Mesendoderm (in vitro differentiated cells): ENCODE measurements at regions not wholly inside any gene's neighbourhood (a gene's known extent, or its start where the extent isn't known, plus 50 kb on each side); places are given as distances from the start of the nearest gene placed in this dataset.

ENCODE experiments used
- DNase-seq: peaks from one replicate; pipeline ENCODE4 v3.0.0; 2013
- H2AK5ac ChIP-seq: 2 replicates; pipeline ENCODE4 v1.6.1; 2013; ENCODE audit warnings: low read length, inconsistent platforms
- H2BK120ac ChIP-seq: 2 replicates; pipeline ENCODE4 v1.6.1; 2013; ENCODE audit warnings: low read depth, mild to moderate bottlenecking, low read length, moderate library complexity, mixed read lengths
- H2BK15ac ChIP-seq: replicated peaks from 2 replicates; pipeline ENCODE4 v1.6.1; 2013; ENCODE audit warnings: low read depth, mild to moderate bottlenecking, moderate library complexity
- H2BK5ac ChIP-seq: 2 replicates; pipeline ENCODE4 v1.6.1; 2013; ENCODE audit warnings: low read length, inconsistent platforms
- H3K18ac ChIP-seq: 2 replicates; pipeline ENCODE4 v1.6.1; 2013; ENCODE audit warnings: mild to moderate bottlenecking, low read length, mixed read lengths
- H3K23ac ChIP-seq: one replicate; pipeline ENCODE4 v1.6.1; 2013; ENCODE audit warnings: low read length
- H3K27ac ChIP-seq: 2 replicates; pipeline ENCODE4 v1.5.1; 2013; ENCODE audit warnings: low read depth, mild to moderate bottlenecking, inconsistent platforms, low read length, moderate library complexity
- H3K27me3 ChIP-seq: 2 replicates; pipeline ENCODE4 v1.6.1; 2013; ENCODE audit warnings: low read length, control low read depth, mild to moderate bottlenecking, inconsistent platforms; ENCODE audit not compliant: insufficient read depth, poor library complexity
- H3K36me3 ChIP-seq: 2 replicates; pipeline ENCODE4 v1.6.1; 2013; ENCODE audit warnings: low read length, inconsistent platforms; ENCODE audit not compliant: control insufficient read depth, insufficient read depth
- H3K4ac ChIP-seq: one replicate; pipeline ENCODE4 v1.6.1; 2013; ENCODE audit warnings: low read depth, mild to moderate bottlenecking, low read length, moderate library complexity
- H3K4me1 ChIP-seq: 2 replicates; pipeline ENCODE4 v1.6.1; 2013; ENCODE audit warnings: low read depth, low read length, inconsistent platforms; ENCODE audit not compliant: control insufficient read depth
- H3K4me2 ChIP-seq: 2 replicates; pipeline ENCODE4 v1.6.1; 2013; ENCODE audit warnings: low read length
- H3K4me3 ChIP-seq: 2 replicates; pipeline ENCODE4 v1.5.1; 2013; ENCODE audit warnings: mild to moderate bottlenecking, low read length
- H3K56ac ChIP-seq: one replicate; pipeline ENCODE4 v1.6.1; 2013; ENCODE audit warnings: low read length
- H3K79me1 ChIP-seq: 2 replicates; pipeline ENCODE4 v1.6.1; 2013; ENCODE audit warnings: low read length, inconsistent platforms
- H3K79me2 ChIP-seq: 2 replicates; pipeline ENCODE4 v1.6.1; 2013; ENCODE audit warnings: mild to moderate bottlenecking, low read length; ENCODE audit not compliant: control insufficient read depth, insufficient read depth
- H3K9ac ChIP-seq: 2 replicates; pipeline ENCODE4 v1.6.1; 2013; ENCODE audit warnings: low read length, inconsistent platforms
- H4K5ac ChIP-seq: one replicate; pipeline ENCODE4 v1.6.1; 2013; ENCODE audit warnings: low read length
- H4K8ac ChIP-seq: one replicate; pipeline ENCODE4 v1.6.1; 2013; ENCODE audit warnings: low read depth, mild to moderate bottlenecking, control low read depth, low read length, moderate library complexity
- WGBS: extraction: QIAGEN DNeasy Blood & Tissue Kit; methylation state at CpG from one replicate; pipeline ENCODE4 v1.1.7; 2013; ENCODE audit warnings: low lambda C conversion rate, missing lambda C conversion rate; ENCODE audit not compliant: insufficient coverage; ENCODE audit errors: extremely low coverage; 5-methylcytosine and 5-hydroxymethylcytosine counted together

DNA sequence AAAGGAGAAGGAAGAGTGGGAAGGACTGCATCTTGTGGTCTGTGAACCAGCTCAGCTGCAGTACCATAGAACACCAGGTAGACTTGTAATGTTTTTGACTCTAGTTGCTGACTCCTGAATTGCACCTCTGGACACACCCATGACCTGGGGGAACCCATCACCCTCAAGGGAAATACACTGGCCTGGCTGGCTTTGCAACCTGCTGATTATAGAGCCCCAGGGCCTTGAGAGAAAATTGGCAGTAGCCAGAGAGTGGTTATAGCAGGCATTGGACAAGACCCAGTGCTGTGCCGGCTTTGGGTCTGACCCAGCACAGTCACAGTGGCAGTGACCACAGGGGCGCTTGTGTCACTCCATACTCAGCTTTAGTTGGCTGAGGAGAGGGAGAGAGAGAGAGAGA lies 902.3 kb downstream of the GRID1 start:
- H3K18ac ChIP-seq: no peak overlapping the region
- H3K27me3 ChIP-seq: no peaks in the 10 kb centered on the region
- H3K4ac ChIP-seq: no peak overlapping the region
- H3K56ac ChIP-seq: no peak overlapping the region
- no peak overlapping the region for H2BK120ac ChIP-seq
- no peak overlapping the region for H3K4me2 ChIP-seq
- H3K9ac ChIP-seq: no peak overlapping the region
- H3K27ac ChIP-seq: no peak overlapping the region
- H2BK15ac ChIP-seq: no peak overlapping the region
- DNase-seq: no peak
- H3K36me3 ChIP-seq: no peaks in the 10 kb centered on the region
- H3K23ac ChIP-seq: no peak overlapping the region
- no peaks in the 10 kb centered on the region for H3K4me1 ChIP-seq
- no peak overlapping the region for H4K5ac ChIP-seq
- H3K79me1 ChIP-seq: no peaks in the 10 kb centered on the region
- H2AK5ac ChIP-seq: no peak overlapping the region
- no peak overlapping the region for H2BK5ac ChIP-seq
- no CpG with 5 or more reads among the region's 2 CpGs for WGBS
- no peak overlapping the region for H3K4me3 ChIP-seq
- no peak overlapping the region for H4K8ac ChIP-seq
- no peaks in the 10 kb centered on the region for H3K79me2 ChIP-seq

DNA sequence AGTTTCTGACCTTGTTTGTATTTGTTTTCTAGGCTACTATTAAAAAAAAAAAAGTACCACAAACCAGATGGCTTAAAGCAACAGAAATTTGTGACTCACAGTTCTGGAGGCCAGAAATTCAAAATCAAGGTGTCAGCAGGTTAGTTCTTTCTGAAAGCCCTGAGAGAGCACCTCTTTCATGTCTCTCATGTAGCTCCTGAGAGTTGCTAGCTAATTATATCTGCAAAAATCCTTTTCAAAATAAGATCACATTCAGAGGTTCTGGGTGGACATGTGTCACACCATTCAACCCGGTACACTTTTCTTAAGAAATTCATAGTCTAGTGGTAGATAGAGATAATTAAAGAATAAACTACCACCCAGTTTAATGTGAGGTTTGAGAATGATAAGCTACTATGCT lies 888.6 kb downstream of the GRID1 start:
- Histone ChIP-seq H2AK5ac (no peak overlapping the region), H2BK5ac (no peak overlapping the region), H3K79me2 (no peaks in the 10 kb centered on the region), H3K27ac (no peak overlapping the region), H3K4me2 (no peak overlapping the region), H4K8ac (no peak overlapping the region), H3K4me1 (no peaks in the 10 kb centered on the region), H2BK120ac (no peak overlapping the region), H3K18ac (no peak overlapping the region), H4K5ac (no peak overlapping the region), H3K4ac (no peak overlapping the region), H3K4me3 (no peak overlapping the region), H3K27me3 (no peaks in the 10 kb centered on the region), H3K23ac (no peak overlapping the region), H3K79me1 (no peaks in the 10 kb centered on the region), H3K9ac (no peak overlapping the region), H3K56ac (no peak overlapping the region), H2BK15ac (no peak overlapping the region), H3K36me3 (no peaks in the 10 kb centered on the region)
- no CpG with 5 or more reads among the region's 1 CpG for WGBS
- no peak for DNase-seq

DNA sequence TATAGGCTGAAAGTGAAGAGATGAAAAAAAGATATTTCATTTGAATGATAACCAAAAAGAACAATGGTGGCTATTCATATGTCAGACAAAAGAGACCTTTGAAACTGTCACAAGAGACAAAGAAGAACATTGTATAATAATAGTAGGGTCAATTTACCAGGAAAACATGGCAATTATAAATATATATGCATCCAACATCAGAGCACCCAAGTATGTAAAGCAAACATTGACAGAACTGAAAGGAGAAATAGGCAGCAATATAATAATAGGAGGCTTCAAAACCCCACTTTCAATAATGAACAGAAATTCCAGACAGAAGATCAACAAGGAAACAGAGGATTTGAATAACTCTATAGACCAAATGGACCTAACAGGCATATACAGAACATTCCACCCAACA lies 876.2 kb downstream of the GRID1 start:
- no peaks in the 10 kb centered on the region for H3K36me3 ChIP-seq
- no peak overlapping the region for H2AK5ac ChIP-seq
- peaks cover 3% of the 10 kb centered on the region for H3K4me1 ChIP-seq
- no peak overlapping the region for H3K4ac ChIP-seq
- no peaks in the 10 kb centered on the region for H3K27me3 ChIP-seq
- H3K79me1 ChIP-seq: no peaks in the 10 kb centered on the region
- H2BK15ac ChIP-seq: no peak overlapping the region
- no peak overlapping the region for H3K56ac ChIP-seq
- no peak overlapping the region for H3K18ac ChIP-seq
- no peak for DNase-seq
- H3K79me2 ChIP-seq: no peaks in the 10 kb centered on the region
- no peak overlapping the region for H4K8ac ChIP-seq
- H3K27ac ChIP-seq: no peak overlapping the region
- no peak overlapping the region for H3K9ac ChIP-seq
- H3K23ac ChIP-seq: no peak overlapping the region
- H3K4me2 ChIP-seq: no peak overlapping the region
- no peak overlapping the region for H3K4me3 ChIP-seq
- no peak overlapping the region for H4K5ac ChIP-seq
- H2BK120ac ChIP-seq: no peak overlapping the region
- no peak overlapping the region for H2BK5ac ChIP-seq

DNA sequence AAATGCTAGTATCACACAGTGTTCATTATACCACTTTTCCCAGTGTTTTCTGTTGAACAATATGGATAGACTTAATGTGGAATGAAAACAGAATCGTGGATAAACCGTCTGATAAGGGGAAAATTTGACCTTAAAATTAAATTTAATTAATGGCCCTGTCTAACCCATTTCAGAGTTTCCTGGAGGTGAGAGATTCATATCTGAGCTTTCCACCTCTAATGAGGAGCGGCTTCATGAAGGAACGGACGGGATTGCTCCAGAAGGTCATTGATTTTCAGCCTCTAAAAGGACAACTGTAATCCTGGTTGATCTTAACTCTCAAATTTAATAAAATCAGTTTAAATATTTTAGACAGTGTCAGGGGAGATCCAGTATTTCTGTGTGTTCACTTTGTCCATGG lies 874.9 kb downstream of the GRID1 start:
- no peak for DNase-seq
- Histone ChIP-seq H4K8ac (no peak overlapping the region), H3K4me2 (no peak overlapping the region), H3K27me3 (no peaks in the 10 kb centered on the region), H3K4me3 (no peak overlapping the region), H3K9ac (no peak overlapping the region), H3K4me1 (peaks cover 3% of the 10 kb centered on the region), H3K79me2 (no peaks in the 10 kb centered on the region), H3K79me1 (no peaks in the 10 kb centered on the region), H3K23ac (no peak overlapping the region), H2AK5ac (no peak overlapping the region), H3K18ac (no peak overlapping the region), H2BK15ac (no peak overlapping the region), H2BK5ac (no peak overlapping the region), H4K5ac (no peak overlapping the region), H3K36me3 (no peaks in the 10 kb centered on the region), H2BK120ac (no peak overlapping the region), H3K4ac (no peak overlapping the region), H3K56ac (no peak overlapping the region), H3K27ac (no peak overlapping the region)
- no CpG with 5 or more reads among the region's 5 CpGs for WGBS

DNA sequence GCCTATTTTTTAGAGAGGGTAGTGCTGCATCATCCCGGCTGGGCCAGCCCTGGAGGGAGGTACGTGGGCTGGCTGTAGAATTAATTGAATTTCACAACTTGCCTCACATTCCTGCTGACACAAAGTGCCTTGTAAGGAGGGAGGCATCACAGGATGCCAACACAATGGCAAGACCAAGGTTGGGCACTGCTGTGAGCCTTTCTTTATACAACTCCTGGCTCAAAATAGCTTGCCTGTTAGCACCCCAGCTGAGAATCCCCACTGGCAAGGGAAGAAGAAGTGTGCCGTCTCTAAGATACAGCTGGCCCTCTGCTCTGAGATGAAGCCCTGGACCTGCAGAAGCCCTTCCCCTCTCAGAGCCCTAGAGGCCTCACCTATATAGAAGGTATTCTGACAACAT lies 873.9 kb downstream of the GRID1 start:
- Histone ChIP-seq H3K4me1 (peaks cover 3% of the 10 kb centered on the region), H3K56ac (no peak overlapping the region), H3K79me2 (no peaks in the 10 kb centered on the region), H4K8ac (no peak overlapping the region), H3K36me3 (no peaks in the 10 kb centered on the region), H4K5ac (no peak overlapping the region), H3K27me3 (no peaks in the 10 kb centered on the region), H3K18ac (no peak overlapping the region), H3K9ac (no peak overlapping the region), H3K23ac (no peak overlapping the region), H2AK5ac (no peak overlapping the region), H2BK120ac (no peak overlapping the region), H3K4me3 (no peak overlapping the region), H3K4ac (no peak overlapping the region), H2BK5ac (no peak overlapping the region), H3K27ac (no peak overlapping the region), H3K4me2 (no peak overlapping the region), H2BK15ac (no peak overlapping the region), H3K79me1 (no peaks in the 10 kb centered on the region)
- no CpG with 5 or more reads among the region's 3 CpGs for WGBS
- DNase-seq: peak; percentile 94

DNA sequence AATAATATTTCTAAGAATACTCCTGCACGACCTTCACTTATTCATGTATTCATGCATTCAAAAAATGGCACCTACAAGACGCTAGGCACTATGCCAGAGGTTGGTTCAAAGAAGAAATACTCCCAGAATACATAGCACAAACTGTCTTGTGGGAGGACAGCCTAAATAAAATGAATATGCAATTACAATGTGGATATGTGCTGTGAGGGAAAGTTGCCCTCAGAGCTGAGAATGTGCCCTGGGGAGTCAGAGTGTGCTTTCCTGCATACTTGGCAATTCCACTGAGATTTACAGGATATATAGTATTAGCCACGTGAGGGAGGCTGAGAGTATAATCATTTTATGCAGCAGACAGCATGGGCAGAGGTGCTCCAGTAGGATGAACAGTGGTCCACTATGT lies 872.9 kb downstream of the GRID1 start:
- Histone ChIP-seq H2BK120ac (no peak overlapping the region), H3K56ac (no peak overlapping the region), H3K4ac (no peak overlapping the region), H4K8ac (no peak overlapping the region), H3K27me3 (no peaks in the 10 kb centered on the region), H3K79me1 (no peaks in the 10 kb centered on the region), H2BK15ac (no peak overlapping the region), H3K4me1 (peaks cover 3% of the 10 kb centered on the region), H3K9ac (no peak overlapping the region), H3K36me3 (no peaks in the 10 kb centered on the region), H3K4me3 (no peak overlapping the region), H3K18ac (no peak overlapping the region), H3K23ac (no peak overlapping the region), H2BK5ac (no peak overlapping the region), H2AK5ac (no peak overlapping the region), H3K79me2 (no peaks in the 10 kb centered on the region), H3K27ac (no peak overlapping the region), H4K5ac (no peak overlapping the region), H3K4me2 (no peak overlapping the region)
- no peak for DNase-seq
- WGBS: no CpG with 5 or more reads among the region's 3 CpGs
